Central memory CD4-positive, alpha-beta T cell (primary cell): ENCODE measurements at regions not wholly inside any gene's neighbourhood (a gene's known extent, or its start where the extent isn't known, plus 50 kb on each side); places are given as distances from the start of the nearest gene placed in this dataset.

Source experiments
- DNase-seq: peaks from one replicate; pipeline ENCODE4 v3.0.0; 2022

DNA sequence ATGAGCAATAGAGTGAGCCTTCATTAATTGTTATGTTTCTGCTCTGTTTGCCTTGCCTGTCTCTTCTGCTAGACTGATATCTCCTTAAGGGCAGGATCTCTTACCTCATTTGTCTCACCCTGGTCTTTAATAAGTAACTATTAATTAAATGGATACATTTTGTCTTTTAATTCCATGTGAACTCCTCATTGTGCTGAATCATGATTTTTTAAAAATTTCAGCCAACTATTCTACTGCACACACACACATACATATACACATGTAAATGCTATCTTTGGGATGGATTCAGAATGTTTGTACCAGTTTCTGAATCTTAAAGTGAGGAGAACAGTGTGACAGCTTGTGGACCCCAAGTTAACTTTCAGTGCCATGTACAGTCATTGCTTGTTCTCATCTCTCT, 731.1 kb upstream of the MAP3K7 start:
- no peak for DNase-seq

DNA sequence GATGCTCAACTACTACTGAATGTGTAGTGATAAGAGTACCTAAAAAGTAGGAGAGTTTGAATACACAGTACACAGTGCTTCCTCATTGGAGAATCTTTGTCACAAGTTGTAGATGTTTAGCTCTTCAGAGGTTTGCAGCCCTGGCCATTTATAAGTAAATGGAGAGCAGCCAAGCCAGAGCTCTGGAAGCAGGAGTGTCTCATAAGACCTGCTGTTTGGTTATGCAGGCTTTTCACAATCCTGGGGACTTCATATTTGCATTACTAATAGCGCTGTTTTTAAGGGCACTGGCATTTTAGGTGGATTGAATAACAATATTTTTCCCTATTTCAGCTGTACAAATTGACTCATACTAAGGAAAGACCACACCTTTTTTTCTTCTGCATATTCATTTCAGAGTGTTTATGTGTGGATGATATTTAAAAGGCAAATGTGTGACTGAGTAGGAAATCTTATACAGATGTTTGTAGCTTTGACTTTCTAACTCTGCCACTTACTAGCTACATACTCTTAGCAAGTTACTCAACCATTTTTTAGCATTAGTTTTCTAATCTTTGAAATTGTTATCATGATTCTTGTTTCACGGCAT, 730.5 kb upstream of the MAP3K7 start:
- no peak for DNase-seq

DNA sequence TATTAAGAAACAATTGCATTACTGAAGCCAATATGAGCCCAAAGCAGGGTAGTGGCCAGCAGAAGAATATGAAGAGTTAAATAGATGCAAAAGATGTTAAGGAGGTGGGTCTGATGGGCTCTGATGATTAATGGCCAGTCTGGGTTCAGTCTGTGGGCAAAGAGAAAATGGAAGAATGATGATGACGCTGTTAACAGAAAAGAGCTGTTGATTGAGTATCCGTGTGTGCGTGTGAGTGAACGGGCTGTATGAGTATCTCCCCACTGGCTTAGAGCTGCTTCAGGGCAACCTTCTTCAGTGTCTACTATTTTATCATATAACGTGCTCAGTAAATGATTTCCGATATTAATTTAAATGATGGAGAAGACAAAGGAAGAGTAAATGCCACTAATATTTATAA, 723.3 kb upstream of the MAP3K7 start:
- no peak for DNase-seq

DNA sequence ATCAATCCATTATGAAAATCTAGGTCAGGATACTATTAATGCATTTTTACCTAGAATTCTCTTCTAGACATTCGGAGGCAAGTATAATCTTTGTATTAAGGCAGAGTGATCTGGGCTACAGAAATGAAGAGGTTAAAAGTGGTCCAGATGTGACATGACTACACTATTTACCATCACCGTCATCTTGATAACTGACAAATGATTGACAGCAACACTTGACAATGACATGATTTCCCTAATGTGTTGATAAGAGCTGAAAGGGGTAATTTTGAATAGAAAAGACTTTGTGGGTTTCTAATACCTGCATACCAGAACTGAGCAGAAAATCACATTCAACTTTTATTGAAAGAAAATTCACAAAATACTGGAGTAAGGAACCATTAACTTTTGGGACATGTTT, 718.9 kb upstream of the MAP3K7 start:
- DNase-seq, result no peak

DNA sequence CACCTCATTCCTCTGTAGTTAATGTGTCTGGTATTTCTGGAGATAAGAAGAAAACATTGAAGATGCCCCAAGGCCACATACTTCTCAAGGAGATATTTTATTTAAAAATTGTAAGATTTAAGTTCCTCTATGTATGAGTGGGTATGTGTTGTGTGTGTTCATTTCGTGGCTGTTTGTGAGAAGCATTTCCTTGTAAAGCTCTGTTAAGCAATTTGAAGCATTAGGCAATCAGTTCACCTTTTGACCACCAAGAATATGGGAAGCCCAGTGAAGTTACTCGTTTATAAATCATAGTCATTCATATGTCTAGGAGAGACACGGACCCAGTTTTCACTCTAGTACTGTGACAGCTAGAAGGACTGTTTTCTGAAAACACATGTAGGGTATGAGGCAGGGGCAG, 717.6 kb upstream of the MAP3K7 start:
- no peak for DNase-seq

DNA sequence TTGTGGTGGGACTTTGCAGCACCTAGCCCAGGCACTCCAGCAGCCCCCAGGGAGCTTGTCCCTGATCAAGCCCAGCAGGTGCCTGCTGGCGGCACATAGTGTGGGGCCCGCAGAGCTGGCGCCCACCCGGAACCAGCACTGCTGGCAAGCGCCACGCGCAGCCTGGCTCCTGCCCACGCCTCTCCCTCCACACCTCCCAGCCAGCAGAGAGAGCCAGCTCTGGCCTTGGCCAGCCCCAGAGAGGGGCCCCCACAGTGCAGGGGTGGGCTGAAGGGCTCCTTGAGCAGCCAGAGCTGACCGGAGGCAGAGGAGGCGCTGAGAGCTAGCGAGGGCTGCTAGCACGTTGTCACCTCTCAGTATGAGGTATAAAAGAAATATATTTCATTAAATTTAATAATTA, 716.5 kb upstream of the MAP3K7 start:
- no peak for DNase-seq

DNA sequence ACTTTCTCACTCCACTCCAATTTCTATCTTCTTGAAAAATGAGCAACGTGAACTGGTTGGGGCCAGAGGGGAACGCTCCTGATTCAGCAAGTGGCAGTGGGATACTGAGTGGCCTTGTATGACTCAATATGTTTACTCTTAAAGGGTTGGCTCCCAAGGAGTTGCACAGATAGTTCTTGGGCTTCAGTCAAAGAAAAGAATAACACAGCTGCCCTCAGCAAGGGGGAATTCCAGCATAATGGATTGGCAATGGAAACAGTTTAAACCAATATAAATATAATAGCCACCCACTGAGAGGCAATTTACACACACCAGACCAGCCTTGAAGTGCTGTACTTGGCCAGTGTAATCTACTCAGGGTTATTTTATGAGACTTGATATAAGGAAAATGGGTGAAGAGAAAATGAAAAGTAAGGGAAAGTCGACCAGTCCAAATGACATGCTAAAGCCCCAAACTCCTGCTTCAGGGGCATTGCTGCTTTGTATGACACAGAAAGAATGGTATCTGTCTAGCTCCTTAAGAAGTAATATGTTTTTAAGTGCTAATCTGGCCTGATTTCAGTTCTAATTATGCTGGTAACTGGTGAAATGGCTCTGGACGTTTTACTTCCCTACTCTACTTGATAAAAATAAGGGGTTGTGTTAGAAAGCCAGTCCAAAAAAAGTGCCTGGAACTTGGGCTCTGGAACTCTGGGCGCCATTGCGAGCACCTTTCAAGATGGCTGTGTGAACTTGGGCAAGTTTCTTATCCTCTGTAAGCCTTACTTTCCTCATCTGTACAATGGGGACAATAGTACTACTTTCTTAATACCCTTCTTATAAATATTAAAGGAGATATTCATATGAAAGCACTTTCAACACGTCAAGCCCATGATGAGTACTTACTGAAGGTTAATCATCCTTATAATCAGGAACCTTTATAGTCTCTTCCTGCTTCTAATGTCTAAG, 712.9 kb upstream of the MAP3K7 start:
- no peak for DNase-seq

DNA sequence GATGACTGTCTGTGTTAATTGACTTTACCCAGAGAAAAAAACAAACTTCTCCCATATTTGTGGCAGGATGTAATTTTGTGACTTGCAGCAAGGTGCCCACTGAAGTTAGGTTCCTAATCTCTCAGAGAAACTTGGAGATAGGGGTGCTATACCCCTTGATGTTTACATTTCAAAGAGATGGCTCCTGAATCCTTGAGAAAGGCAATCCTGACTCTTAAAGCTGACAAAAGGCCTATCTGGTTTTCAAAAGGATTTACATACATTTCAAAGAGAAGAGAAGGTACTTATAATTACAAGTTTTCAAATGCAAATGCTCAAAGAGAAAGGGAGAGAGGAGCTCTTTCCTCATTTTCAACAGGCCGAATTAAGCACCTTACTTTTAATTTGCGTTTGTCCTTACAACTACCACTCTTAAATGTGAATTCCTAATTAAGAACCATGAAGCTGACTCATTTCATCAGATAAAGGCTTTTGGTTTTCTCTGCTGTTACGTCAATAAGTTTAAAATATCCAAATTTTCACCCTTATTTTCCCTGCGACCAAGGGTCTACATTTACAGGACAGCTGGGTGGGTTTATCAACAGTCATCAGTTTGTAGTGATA, 711.8 kb upstream of the MAP3K7 start:
- no peak for DNase-seq

DNA sequence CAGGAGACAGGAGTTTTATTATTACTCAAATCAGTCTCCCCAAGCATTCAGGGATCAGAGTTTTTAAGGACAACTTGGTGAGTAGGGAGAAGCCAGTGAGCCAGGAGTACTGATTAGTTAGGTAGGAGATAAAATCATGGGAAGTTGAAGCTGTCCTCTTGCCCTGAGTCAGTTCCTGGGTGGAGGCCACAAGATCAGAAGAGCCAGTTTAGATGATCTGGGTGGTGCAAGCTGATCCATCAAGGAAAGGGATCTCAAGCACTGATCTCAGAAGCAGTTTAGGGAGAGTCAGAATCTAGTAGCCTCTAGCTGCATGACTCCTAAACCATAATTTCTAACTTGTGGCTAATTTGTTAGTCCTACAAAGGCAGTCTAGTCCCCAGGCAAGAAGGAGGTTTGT, 706.5 kb upstream of the MAP3K7 start:
- DNase-seq, result no peak

DNA sequence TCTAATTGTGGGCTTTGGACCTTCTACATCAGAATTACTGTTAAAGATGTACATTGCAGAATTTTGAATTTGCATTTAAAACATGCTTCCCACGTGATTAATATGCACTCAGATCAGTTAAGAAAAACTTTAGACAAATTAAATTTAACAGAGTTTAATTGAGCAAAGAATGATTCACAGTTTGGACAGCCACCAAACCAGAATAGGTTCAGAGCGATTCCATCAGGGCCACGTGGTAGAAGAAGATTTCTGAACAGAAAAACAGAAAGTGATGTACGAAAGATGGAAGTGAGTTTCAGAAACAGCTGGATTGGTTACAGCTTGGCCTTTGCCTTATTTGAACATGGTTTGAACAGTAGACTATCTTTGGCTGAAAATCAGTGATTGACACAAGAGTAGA, 704.2 kb upstream of the MAP3K7 start:
- DNase-seq, result no peak

DNA sequence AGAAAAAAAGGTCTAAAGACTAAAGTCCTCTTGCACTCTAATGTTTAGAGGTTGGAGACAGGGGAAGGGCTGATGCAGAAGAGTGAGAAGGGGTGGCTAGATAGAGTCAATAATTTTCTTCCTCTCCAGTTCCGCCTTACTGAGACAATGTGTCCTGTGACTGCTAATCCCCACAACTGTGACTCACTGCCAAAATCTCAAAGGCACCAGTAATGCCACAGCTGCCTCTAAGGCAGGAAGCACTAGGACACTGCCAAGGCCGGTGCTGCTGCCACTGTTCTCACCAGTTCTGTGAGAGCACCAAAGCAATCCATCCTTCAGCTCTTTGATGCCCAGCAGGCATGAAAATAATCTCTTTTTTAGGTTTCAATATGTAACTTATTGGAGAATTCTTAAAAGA, 701.9 kb upstream of the MAP3K7 start:
- DNase-seq, result no peak

DNA sequence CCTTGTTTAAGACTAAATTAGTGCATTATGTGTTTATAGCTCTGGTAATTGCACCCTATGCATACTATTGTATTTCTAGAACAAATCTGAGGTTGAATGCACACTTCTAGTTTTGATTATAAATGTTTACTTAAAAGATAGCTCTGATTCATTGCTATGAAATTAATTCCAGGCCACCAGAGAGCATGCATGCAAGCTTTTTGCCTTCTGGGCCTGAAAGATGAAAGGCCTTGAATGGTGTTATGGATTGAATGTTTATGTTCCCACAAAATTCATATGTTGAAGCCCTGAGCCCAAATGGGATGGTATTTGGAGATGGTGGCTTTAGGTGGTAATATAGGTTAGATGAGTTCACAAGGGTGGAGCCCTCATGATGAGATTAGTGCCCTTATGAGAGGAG, 695.0 kb upstream of the MAP3K7 start:
- DNase-seq, result no peak

DNA sequence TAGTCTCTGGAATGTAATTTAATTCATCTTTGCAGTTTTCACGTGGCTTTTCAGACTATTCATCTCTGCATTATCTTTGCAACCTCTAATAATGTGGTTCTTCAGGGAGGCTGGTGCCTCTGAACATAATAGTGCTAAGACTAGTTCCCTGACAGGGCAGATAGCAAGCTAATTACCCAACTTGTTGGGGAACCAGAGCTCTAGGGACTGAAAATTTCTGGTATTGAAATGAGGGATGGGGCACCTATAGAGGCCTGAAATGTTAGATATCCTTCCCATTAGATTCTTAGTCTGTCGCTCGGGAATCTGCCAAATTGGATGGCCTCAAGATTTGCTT, 693.6 kb upstream of the MAP3K7 start:
- DNase-seq, result no peak

DNA sequence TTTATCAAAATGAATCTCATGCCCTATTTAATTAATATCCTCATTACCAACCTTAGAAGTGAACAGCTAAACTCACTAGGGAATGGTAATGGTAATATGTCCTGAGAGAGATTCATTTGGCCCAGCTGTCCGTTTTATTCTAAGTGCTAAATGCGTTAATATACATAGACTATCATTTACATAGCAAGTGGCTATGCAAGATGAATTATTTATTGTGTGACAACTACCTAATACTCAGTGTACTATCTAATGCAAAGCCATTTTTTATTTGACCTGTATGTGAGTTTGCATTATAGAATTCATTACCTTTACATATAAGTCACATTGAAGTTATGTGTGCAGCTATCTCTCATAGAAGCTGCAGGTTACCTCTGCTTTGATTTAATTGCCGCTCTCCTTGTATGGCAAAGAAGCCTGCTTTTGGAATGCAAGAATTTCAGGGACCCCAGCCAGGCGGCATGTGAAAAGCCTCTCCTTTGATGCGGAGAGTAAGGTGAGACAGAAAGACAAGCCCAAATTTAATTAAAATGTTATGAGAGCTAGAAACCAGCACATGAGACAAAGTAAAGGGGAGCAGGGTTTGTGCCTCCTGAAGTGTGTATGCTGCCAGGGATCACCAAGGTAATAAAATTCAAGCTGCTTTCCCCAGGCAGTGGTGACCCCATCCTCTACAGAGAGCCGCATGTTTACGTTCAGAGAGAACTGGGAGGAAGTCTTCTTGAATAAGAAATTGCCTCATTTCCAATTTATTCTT, 693.0 kb upstream of the MAP3K7 start:
- no peak for DNase-seq

DNA sequence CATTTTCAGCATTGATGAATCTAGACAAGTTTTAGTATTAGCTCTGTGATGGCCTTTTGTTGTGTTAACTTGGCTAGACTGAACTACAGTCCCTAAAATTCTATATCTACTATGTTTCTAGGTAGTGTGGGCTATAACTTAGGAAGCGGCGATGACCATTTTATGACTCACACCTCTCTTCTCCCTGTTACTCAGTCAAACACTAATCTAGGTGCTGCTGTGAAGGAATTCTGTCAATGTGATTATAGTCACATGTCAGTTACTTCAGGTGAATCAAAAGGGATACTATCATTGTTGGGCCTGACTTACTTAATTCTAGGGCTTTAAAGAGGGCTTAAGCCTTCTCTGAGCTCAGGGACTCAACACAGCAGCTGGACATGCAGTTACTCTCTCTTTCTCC, 691.5 kb upstream of the MAP3K7 start:
- DNase-seq, result no peak

DNA sequence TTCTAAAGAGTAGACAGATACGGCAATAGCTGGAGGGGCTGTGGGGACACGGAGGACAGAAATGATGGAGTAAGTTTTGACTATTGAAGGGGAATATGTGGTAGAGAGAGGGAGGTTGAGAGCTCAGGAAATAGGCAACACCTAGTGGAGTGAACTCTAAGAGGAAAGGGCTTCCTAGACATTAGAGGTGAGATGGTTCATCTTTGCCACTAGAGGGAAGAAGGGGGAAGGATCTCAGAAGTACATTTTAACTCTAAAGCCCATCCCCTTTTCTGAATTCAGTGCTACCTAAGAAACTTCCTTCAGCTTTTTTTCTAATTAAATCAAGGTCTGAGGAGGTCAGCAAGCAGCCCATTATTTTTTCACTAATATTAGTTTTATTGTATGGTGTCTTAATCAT, 689.4 kb upstream of the MAP3K7 start:
- DNase-seq, result no peak

DNA sequence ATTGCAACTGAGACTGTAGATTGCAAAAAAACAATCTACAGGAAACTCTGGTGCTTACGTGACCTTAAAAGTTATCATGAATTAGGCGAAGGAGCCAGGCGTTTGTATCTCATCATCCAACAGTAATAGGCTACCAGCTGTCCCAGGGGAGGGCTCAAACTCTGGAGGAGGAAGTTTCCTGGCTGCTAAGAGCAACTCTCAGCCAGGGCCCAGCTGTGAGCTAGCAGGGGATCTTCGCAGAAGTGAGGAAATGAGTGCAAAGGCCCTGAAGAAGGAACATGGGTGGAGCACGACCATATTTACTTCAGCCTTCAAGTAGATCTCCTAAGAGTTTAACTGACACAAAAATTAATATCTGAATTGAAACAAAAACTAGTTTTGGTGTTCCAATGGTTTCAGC, 686.9 kb upstream of the MAP3K7 start:
- DNase-seq, result no peak

DNA sequence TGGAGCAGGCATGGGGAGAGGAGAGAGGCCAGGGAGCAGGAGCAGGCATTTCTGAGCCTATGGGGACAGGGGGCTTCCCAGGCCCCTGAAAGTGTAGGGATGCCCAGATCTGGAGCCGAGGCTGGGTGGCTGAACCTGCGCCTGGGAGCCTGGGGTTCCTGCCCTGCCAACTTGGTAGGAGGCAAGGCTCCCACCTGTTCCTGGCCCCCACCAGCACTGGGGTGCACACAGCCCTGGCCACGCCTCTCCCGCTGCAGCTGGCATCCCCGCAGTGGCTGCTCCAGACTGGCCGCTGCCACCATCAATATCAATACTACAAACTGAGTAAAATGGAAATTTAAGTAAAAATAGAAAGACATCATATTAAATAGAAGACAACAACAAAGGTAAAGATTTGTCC, 684.9 kb upstream of the MAP3K7 start:
- DNase-seq, result no peak

DNA sequence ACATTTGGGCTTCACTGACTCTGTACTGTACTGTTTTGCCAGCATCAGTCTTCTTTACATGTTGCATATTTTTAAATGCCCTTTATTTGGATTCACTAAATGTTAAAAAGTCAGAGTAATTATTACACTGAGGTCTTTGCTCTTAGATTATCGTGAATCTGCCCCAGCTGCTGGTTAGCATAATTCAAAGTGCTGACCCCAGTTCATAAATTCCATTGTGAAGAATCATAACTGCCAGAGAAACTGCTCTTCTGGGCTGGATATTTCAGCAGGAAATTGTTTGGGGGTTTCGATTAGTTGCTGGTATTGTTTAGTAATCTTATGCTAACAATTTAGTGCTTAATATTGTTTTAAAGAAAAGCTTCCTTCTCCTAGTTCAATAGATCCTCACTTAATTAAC, 682.1 kb upstream of the MAP3K7 start:
- no peak for DNase-seq

DNA sequence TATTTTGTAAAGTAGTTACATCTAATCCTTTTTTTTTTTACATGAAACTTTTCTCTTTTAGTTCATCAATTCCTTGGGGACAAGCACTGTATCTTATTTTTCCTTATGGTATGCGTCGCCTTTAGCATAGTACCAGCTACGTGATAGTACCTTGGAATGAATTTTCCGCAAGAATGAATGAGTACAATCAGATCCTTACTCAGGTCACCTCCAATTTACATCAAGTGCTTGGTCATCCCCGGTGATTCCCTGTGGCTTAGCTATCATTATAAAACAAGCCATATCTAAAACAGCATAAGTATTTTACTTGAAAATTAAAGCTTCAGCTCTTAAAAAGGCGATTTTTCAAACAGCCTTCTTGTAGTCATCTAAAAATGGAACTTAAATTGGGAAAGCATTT, 680.4 kb upstream of the MAP3K7 start:
- no peak for DNase-seq

DNA sequence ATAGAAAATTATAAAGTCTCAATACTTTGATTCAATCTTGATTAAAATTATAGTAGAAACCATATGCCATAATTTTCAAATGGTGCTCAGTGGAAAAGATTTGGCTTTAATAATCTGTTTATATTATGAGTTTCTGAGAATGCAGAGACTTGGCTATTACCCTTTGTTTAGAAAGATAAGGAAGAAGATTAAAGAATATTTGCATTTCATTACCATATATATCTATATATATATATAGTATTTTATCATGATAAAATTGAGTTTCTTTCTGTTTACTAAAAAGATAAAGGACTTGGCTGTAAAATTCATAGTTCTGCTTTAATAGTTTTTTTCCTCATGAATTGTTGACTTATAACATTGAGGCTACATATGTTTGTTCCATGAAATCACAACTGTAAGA, 679.3 kb upstream of the MAP3K7 start:
- DNase-seq, result no peak

DNA sequence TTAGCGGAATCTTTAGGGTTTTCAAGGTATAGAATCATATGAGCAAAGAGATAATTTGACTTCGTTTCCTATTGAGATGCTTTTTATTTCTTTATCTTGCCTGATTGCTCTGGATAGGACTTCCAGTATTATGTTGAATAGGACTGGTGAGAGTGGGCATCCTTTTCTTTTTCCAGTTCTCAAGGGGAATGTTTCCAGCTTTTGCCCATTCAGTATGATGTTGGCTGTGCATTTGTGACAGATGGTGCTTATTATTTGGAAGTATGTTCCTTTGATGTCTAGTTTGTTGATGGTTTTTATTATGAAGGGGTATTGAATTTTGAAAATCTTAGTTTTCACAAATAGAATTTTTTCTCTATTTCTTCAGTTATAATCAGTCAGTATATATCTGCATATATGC, 656.6 kb upstream of the MAP3K7 start:
- no peak for DNase-seq

DNA sequence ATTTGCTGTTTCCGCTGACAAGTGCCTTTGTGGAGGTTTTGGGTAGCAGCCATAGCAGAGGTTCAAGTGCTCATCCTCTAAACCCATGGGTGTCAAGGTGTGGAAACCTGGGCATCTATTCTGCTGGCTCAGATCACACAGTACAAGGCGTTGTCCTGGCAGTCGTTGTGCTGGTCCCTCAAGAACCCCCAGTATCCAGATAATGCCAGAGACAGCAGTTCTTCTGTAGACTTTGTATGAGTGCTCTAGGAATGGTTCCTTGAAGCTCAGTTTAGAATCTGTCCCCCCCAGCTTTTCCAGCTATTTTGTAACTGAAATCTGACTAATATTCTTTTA, 655.7 kb upstream of the MAP3K7 start:
- DNase-seq, result no peak
